ENCODE measurements at regions not wholly inside any gene's neighbourhood (a gene's known extent, or its start where the extent isn't known, plus 50 kb on each side); places are given as distances from the start of the nearest gene placed in this dataset.

GRCh38 chr4:10736895-10737294, 52.3 kb upstream of the CLNK start:
- DNase-seq, result no peak
- intact Hi-C loops (cut with micrococcal nuclease), result no loop called here
- Histone ChIP-seq H3K4me1 (ENCODE audit: control insufficient read depth, insufficient read depth, low read length) (peaks cover 4% of the 10 kb centered on the region; the same call in 1 of the 2 replicates), H2BK20ac (ENCODE audit: low read depth, low read length) (no peak overlapping the region), H3K79me1 (ENCODE audit: low read depth in 1 of 2, low read length in 2 of 2) (no peaks in the 10 kb centered on the region), H3K9ac (ENCODE audit: low read depth, low read length) (no peak overlapping the region), H4K8ac (ENCODE audit: low read depth in 2 of 2, low read length in 2 of 2) (no peak overlapping the region), H4K91ac (ENCODE audit: insufficient read depth, low read depth, low read length) (no peak overlapping the region), H3K36me3 (ENCODE audit: control insufficient read depth, insufficient read depth, low read length) (no peaks in the 10 kb centered on the region), H3K4me2 (ENCODE audit: low read depth, low read length) (no peak overlapping the region), H3K56ac (ENCODE audit: extremely low read depth, insufficient read depth, low read length) (no peak overlapping the region), H3K9me3 (ENCODE audit: control insufficient read depth, insufficient read depth, low read length) (no peaks in the 10 kb centered on the region), H2AK9ac (replicated peaks; ENCODE audit: low read depth, low read length, poor library complexity) (no peak overlapping the region), H4K20me1 (ENCODE audit: insufficient read depth, low read length) (no peaks in the 10 kb centered on the region), H2AK5ac (ENCODE audit: low read depth, low read length) (no peak overlapping the region), H2BK5ac (ENCODE audit: low read depth, low read length, poor library complexity, severe bottlenecking) (no peak overlapping the region), H2AFZ (replicated peaks; ENCODE audit: low read length, poor library complexity) (no peak overlapping the region), H3K4ac (ENCODE audit: low read depth, low read length) (no peak overlapping the region), H3K27ac (ENCODE audit: insufficient read depth, low read length) (no peak overlapping the region), H3K9me1 (ENCODE audit: insufficient read depth, low read length) (no peaks in the 10 kb centered on the region), H2BK120ac (ENCODE audit: low read depth, low read length) (no peak overlapping the region), H3K27me3 (ENCODE audit: control insufficient read depth, insufficient read depth, low read length) (peaks cover 2% of the 10 kb centered on the region), H2BK15ac (ENCODE audit: low read depth, low read length) (no peak overlapping the region), H3K14ac (replicated peaks; ENCODE audit: low read depth, low read length) (no peak overlapping the region), H3K18ac (ENCODE audit: low read depth, low read length) (no peak overlapping the region), H4K5ac (ENCODE audit: low read depth, low read length) (no peak overlapping the region), H3K4me3 (ENCODE audit: insufficient read depth, low read depth, low read length) (no peak overlapping the region), H3K23ac (ENCODE audit: low read depth, low read length) (no peak overlapping the region)
- ChIA-PET CTCF (interaction anchor here (0.6 kb wide), 1 partner anchor 22 kb away, joined by 3 read pairs; no protein-coding TSS in a partner anchor), POLR2A (ENCODE audit: unreplicated experiment) (no interaction called here)
- dilution Hi-C loops (cut with HindIII; ENCODE audit: low sequenced_read_pairs, unreplicated experiment), result no loop called here
- no peak for TF ChIP-seq POLR2A (IDR thresholded peaks at IDR 0.05; ENCODE audit: low read depth, low read length)
- TF ChIP-seq ELK1 (IDR thresholded peaks at IDR 0.05; ENCODE audit: borderline replicate concordance, low read depth, low read length), result no peak
- TF ChIP-seq NFE2L2 (IDR thresholded peaks at IDR 0.05; ENCODE audit: low read depth, low read length), result no peak
- no CpG with 5 or more reads among the region's 2 CpGs for WGBS, 2 experiments (ENCODE audit: extremely low coverage in 2 of 2, insufficient read length in 1 of 2)
- in situ Hi-C loops (cut with MboI; ENCODE audit: low sequenced_read_pairs), result no loop called here
- no TSS peak for BruUV-seq (replicated peaks)
- ATAC-seq (ENCODE audit: low read depth), result no peak

All from IMR-90 (cell line).